H9 (cell line): ENCODE measurements at regions not wholly inside any gene's neighbourhood (a gene's known extent, or its start where the extent isn't known, plus 50 kb on each side); places are given as distances from the start of the nearest gene placed in this dataset.

ENCODE experiments used
- DNase-seq: peaks from one replicate; pipeline ENCODE4 v3.0.0-alpha.2; 2017
- H2AFZ ChIP-seq: one replicate; pipeline ENCODE4 v1.6.1; 2013; ENCODE audit warnings: mild to moderate bottlenecking, low read length, control low read depth, moderate library complexity
- H2AK5ac ChIP-seq: 2 replicates; pipeline ENCODE4 v1.6.1; 2013; ENCODE audit warnings: low read length, control low read depth, mixed read lengths; ENCODE audit not compliant: insufficient read length
- H2BK120ac ChIP-seq: one replicate; pipeline ENCODE4 v1.6.1; 2013; ENCODE audit warnings: low read depth, mild to moderate bottlenecking, low read length, control low read depth, inconsistent platforms; ENCODE audit not compliant: poor library complexity, severe bottlenecking
- H2BK12ac ChIP-seq: 2 replicates; pipeline ENCODE4 v1.6.1; 2013; ENCODE audit warnings: low read length, control low read depth, mixed read lengths, low read depth; ENCODE audit not compliant: insufficient read length
- H2BK15ac ChIP-seq: 2 replicates; pipeline ENCODE4 v1.6.1; 2013; ENCODE audit warnings: low read depth, low read length, control low read depth
- H2BK20ac ChIP-seq: one replicate; pipeline ENCODE4 v1.6.1; 2013; ENCODE audit warnings: low read depth, mild to moderate bottlenecking, low read length, control low read depth, inconsistent platforms; ENCODE audit not compliant: poor library complexity, severe bottlenecking
- H2BK5ac ChIP-seq: 2 replicates; pipeline ENCODE4 v1.6.1; 2013; ENCODE audit warnings: low read length, control low read depth, mixed read lengths; ENCODE audit not compliant: insufficient read length
- H3K14ac ChIP-seq: 2 replicates; pipeline ENCODE4 v1.6.1; 2013; ENCODE audit warnings: low read length, control low read depth; ENCODE audit not compliant: insufficient read depth
- H3K18ac ChIP-seq: 2 replicates; pipeline ENCODE4 v1.6.1; 2013; ENCODE audit warnings: low read depth, mild to moderate bottlenecking, mixed read lengths, low read length, control low read depth; ENCODE audit not compliant: insufficient read length
- H3K23ac ChIP-seq: 2 replicates; pipeline ENCODE4 v1.6.1; 2013; ENCODE audit warnings: low read length, control low read depth, mixed read lengths, low read depth; ENCODE audit not compliant: insufficient read length
- H3K23me2 ChIP-seq: 2 replicates; pipeline ENCODE4 v1.6.1; 2013; ENCODE audit warnings: low read depth, mild to moderate bottlenecking, mixed read lengths, low read length, control low read depth; ENCODE audit not compliant: insufficient read length, poor library complexity, severe bottlenecking
- H3K27ac ChIP-seq: 2 replicates; pipeline ENCODE4 v1.5.1; 2013; ENCODE audit warnings: low read length, control low read depth, mixed read lengths, low read depth; ENCODE audit not compliant: insufficient read length
- H3K27me3 ChIP-seq: 2 replicates; pipeline ENCODE4 v1.6.1; 2013; ENCODE audit warnings: low read length, control low read depth, inconsistent platforms; ENCODE audit not compliant: insufficient read depth
- H3K4ac ChIP-seq: 2 replicates; pipeline ENCODE4 v1.6.1; 2013; ENCODE audit warnings: low read depth, mild to moderate bottlenecking, control low read depth, inconsistent platforms, low read length, moderate library complexity
- H3K4me1 ChIP-seq: 2 replicates; pipeline ENCODE4 v1.6.1; 2013; ENCODE audit warnings: low read length, control low read depth, inconsistent platforms; ENCODE audit not compliant: insufficient read depth
- H3K4me2 ChIP-seq: 2 replicates; pipeline ENCODE4 v1.6.1; 2013; ENCODE audit warnings: low read length, control low read depth, mixed read lengths; ENCODE audit not compliant: insufficient read length, insufficient read depth
- H3K56ac ChIP-seq: 2 replicates; pipeline ENCODE4 v1.6.1; 2013; ENCODE audit warnings: low read depth, mild to moderate bottlenecking, mixed read lengths, low read length, control low read depth; ENCODE audit not compliant: insufficient read length
- H3K79me1 ChIP-seq: 2 replicates; pipeline ENCODE4 v1.6.1; 2013; ENCODE audit warnings: low read depth, mild to moderate bottlenecking, moderate library complexity, low read length, control low read depth, inconsistent platforms; ENCODE audit not compliant: insufficient read depth, poor library complexity, severe bottlenecking
- H3K79me2 ChIP-seq: 2 replicates; pipeline ENCODE4 v1.6.1; 2013; ENCODE audit warnings: low read length, control low read depth, inconsistent platforms; ENCODE audit not compliant: insufficient read depth
- H3K9ac ChIP-seq: 2 replicates; pipeline ENCODE4 v1.6.1; 2013; ENCODE audit warnings: low read length, control low read depth, mixed read lengths; ENCODE audit not compliant: insufficient read length; ENCODE audit errors: extremely low read depth
- H3K9me3 ChIP-seq: one replicate; pipeline ENCODE4 v1.6.1; 2013; ENCODE audit warnings: low read depth, low read length, inconsistent platforms; ENCODE audit not compliant: control insufficient read depth
- H3T11ph ChIP-seq: one replicate; pipeline ENCODE4 v1.6.1; 2013; ENCODE audit warnings: mild to moderate bottlenecking, low read length, control low read depth, inconsistent platforms
- H4K20me1 ChIP-seq: one replicate; pipeline ENCODE4 v1.6.1; 2013; ENCODE audit not compliant: control insufficient read depth, insufficient read length, insufficient read depth
- H4K5ac ChIP-seq: 2 replicates; pipeline ENCODE4 v1.6.1; 2013; ENCODE audit warnings: low read depth, mild to moderate bottlenecking, mixed read lengths, low read length, control low read depth; ENCODE audit not compliant: insufficient read length
- H4K8ac ChIP-seq: replicated peaks from 2 replicates; pipeline ENCODE4 v1.6.1; 2013; ENCODE audit warnings: low read length, control low read depth, mixed read lengths, low read depth; ENCODE audit not compliant: insufficient read length
- H4K91ac ChIP-seq: 2 replicates; pipeline ENCODE4 v1.6.1; 2013; ENCODE audit warnings: low read depth, mild to moderate bottlenecking, moderate library complexity, mixed read lengths, low read length, control low read depth; ENCODE audit not compliant: insufficient read length
- H3K27ac Mint-ChIP-seq, 3 experiments: 2 replicates in 2 of 3; 3 replicates in 1 of 3; pipeline ENCODE4 v1.8.0; 2020 to 2021; ENCODE audit warnings: mixed read lengths in 3 of 3, mild to moderate bottlenecking in 1 of 3, moderate library complexity in 1 of 3
- H3K27me3 Mint-ChIP-seq: 2 replicates; pipeline ENCODE4 v1.8.0; 2021; ENCODE audit warnings: low read depth, mild to moderate bottlenecking, moderate library complexity, mixed read lengths
- H3K36me3 Mint-ChIP-seq, 3 experiments: 2 replicates in 2 of 3; 3 replicates in 1 of 3; pipeline ENCODE4 v1.8.0; 2020 to 2021; ENCODE audit warnings: low read depth in 3 of 3, mixed read lengths in 3 of 3; ENCODE audit not compliant: insufficient read depth in 1 of 3
- H3K4me1 Mint-ChIP-seq, 2 experiments: 2 replicates each; pipeline ENCODE4 v1.8.0; 2020; ENCODE audit warnings: mixed read lengths in 2 of 2
- H3K4me3 Mint-ChIP-seq, 2 experiments: 2 replicates in 1 of 2; 3 replicates in 1 of 2; pipeline ENCODE4 v1.8.0; 2020 to 2021; ENCODE audit warnings: mild to moderate bottlenecking in 2 of 2, mixed read lengths in 2 of 2, moderate library complexity in 1 of 2
- H3K9me3 Mint-ChIP-seq, 2 experiments: 2 replicates in 1 of 2; 3 replicates in 1 of 2; pipeline ENCODE4 v1.8.0; 2020; ENCODE audit warnings: mild to moderate bottlenecking in 2 of 2, mixed read lengths in 2 of 2, moderate library complexity in 1 of 2
- CTCF ChIP-seq: fragments of 200-600 bp; sonication (generic); conservative IDR thresholded peaks from 3 replicates; pipeline ENCODE4 v1.8.0; 2021; ENCODE audit warnings: antibody characterized with exemption, mild to moderate bottlenecking
- WGBS: extraction: QIAGEN DNeasy Blood & Tissue Kit; methylation state at CpG from one replicate; pipeline ENCODE4 v1.1.7; 2013; ENCODE audit warnings: missing lambda C conversion rate, low lambda C conversion rate, mixed read lengths; ENCODE audit not compliant: insufficient read length; ENCODE audit errors: extremely low coverage; 5-methylcytosine and 5-hydroxymethylcytosine counted together

DNA sequence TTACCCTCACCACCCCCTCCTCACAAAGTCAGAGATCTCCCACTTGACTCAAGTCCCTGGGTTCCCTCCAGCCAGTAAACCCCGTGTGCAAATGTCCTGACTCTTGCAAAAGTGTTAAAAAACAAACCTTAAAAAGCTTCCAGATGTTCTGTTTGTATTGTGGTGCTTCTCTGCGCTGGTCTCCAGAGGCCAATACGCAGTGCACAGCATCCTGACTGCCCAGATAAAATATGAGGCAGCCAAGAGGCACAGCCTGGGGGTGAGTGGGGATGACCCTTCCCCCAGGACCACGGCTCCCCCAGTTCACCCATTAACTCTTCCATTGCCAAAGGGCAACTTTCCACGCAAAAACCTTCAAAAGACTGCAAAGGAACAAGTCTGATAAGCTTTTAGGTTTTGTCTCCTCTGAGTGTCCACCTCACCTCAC, 291.8 kb downstream of the SOX9 start:
- no peaks in the 10 kb centered on the region for H3K79me2 ChIP-seq
- H2BK15ac ChIP-seq: no peak overlapping the region
- no peaks in the 10 kb centered on the region for H3K23me2 ChIP-seq
- H3K4me1 ChIP-seq: peaks cover 2% of the 10 kb centered on the region; the same call in 1 of the 2 replicates
- H3K9me3 Mint-ChIP-seq: peaks cover 6 to 9% of the 10 kb centered on the region in 2 experiments
- no peak overlapping the region; a peak in 1 of 7 replicates for H3K27ac Mint-ChIP-seq
- peaks cover 39% of the 10 kb centered on the region for H3K27me3 Mint-ChIP-seq
- no peak overlapping the region for H3K27ac ChIP-seq
- H3K4me1 Mint-ChIP-seq: peaks cover 12 to 18% of the 10 kb centered on the region in 2 experiments
- H3K18ac ChIP-seq: no peak overlapping the region
- whole genome bisulfite sequencing: no CpG with 5 or more reads among the region's 5 CpGs
- H3K9ac ChIP-seq: no peak overlapping the region
- H2AFZ ChIP-seq: no peak overlapping the region
- H2BK5ac ChIP-seq: no peak overlapping the region
- H4K20me1 ChIP-seq: no peaks in the 10 kb centered on the region
- H2BK120ac ChIP-seq: no peak overlapping the region
- no peak overlapping the region for H3K56ac ChIP-seq
- H3K9me3 ChIP-seq: peaks cover 2% of the 10 kb centered on the region
- H2BK12ac ChIP-seq: no peak overlapping the region
- H4K91ac ChIP-seq: no peak overlapping the region
- no peak overlapping the region for H3T11ph ChIP-seq
- no peak overlapping the region for H3K4me2 ChIP-seq
- no peak overlapping the region for H3K4me3 Mint-ChIP-seq
- no peak overlapping the region for H3K4ac ChIP-seq
- no peak overlapping the region for H2AK5ac ChIP-seq
- DNase-seq: no peak
- H3K79me1 ChIP-seq: no peaks in the 10 kb centered on the region
- no peak for TF ChIP-seq CTCF
- peaks cover 2 to 9% (median 3%) of the 10 kb centered on the region in 3 experiments for H3K36me3 Mint-ChIP-seq
- no peak overlapping the region for H2BK20ac ChIP-seq
- no peak overlapping the region for H4K8ac ChIP-seq
- H3K27me3 ChIP-seq: peaks cover 30% of the 10 kb centered on the region; the same call in 1 of the 2 replicates
- H4K5ac ChIP-seq: no peak overlapping the region
- H3K23ac ChIP-seq: no peak overlapping the region
- no peak overlapping the region for H3K14ac ChIP-seq
